ENCODE measurements at regions not wholly inside any gene's neighbourhood (a gene's known extent, or its start where the extent isn't known, plus 50 kb on each side); places are given as distances from the start of the nearest gene placed in this dataset.

GRCh38 chr4:23582671-23583070, 307.2 kb downstream of the PPARGC1A start:
- DNase-seq (ENCODE audit: low spot score, unreplicated experiment): no peak
- Mint-ChIP-seq H3K27ac (no peak overlapping the region), H3K4me3 (ENCODE audit: low read depth) (no peak overlapping the region), H3K27me3 (no peaks in the 10 kb centered on the region), H3K36me3 (ENCODE audit: insufficient read depth) (no peaks in the 10 kb centered on the region), H3K9me3 (ENCODE audit: low read depth) (no peaks in the 10 kb centered on the region), H3K4me1 (ENCODE audit: low read depth) (peaks cover 16% of the 10 kb centered on the region)
- TF ChIP-seq, protein P1, sequence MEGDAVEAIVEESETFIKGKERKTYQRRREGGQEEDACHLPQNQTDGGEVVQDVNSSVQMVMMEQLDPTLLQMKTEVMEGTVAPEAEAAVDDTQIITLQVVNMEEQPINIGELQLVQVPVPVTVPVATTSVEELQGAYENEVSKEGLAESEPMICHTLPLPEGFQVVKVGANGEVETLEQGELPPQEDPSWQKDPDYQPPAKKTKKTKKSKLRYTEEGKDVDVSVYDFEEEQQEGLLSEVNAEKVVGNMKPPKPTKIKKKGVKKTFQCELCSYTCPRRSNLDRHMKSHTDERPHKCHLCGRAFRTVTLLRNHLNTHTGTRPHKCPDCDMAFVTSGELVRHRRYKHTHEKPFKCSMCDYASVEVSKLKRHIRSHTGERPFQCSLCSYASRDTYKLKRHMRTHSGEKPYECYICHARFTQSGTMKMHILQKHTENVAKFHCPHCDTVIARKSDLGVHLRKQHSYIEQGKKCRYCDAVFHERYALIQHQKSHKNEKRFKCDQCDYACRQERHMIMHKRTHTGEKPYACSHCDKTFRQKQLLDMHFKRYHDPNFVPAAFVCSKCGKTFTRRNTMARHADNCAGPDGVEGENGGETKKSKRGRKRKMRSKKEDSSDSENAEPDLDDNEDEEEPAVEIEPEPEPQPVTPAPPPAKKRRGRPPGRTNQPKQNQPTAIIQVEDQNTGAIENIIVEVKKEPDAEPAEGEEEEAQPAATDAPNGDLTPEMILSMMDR (IDR thresholded peaks at IDR 0.05; ENCODE audit: unreplicated experiment): no peak

DNA sequence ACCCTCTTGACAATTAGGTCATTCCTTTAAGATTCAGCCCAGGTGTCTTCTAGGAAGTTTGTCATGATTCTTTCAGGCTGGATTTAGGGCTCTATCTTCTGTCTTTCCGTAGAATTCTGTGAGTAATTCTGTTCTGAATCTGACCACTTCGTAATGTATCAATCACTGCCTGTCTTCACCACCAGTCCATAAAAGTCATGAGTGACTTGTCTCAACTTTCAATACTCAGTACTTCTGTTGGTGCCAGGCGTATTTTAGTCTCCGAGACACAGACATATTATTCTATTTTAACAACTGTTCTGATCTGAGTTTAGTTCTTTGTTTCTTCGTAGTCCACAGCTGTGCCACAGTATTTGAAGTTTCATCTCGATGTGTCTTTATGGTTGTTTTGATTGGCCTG, 310.7 kb downstream of the PPARGC1A start:
- peaks cover 16% of the 10 kb centered on the region for H3K4me1 Mint-ChIP-seq (ENCODE audit: low read depth)
- H3K36me3 Mint-ChIP-seq (ENCODE audit: insufficient read depth): no peaks in the 10 kb centered on the region
- no peaks in the 10 kb centered on the region for H3K9me3 Mint-ChIP-seq (ENCODE audit: low read depth)
- H3K27ac Mint-ChIP-seq: no peak overlapping the region
- no peak for DNase-seq (ENCODE audit: low spot score, unreplicated experiment)
- TF ChIP-seq, protein P1 (IDR thresholded peaks at IDR 0.05; ENCODE audit: unreplicated experiment): no peak
- no peak overlapping the region for H3K4me3 Mint-ChIP-seq (ENCODE audit: low read depth)
- no peaks in the 10 kb centered on the region for H3K27me3 Mint-ChIP-seq

GRCh38 chr4:23577398-23577797, 312.4 kb downstream of the PPARGC1A start:
- TF ChIP-seq, protein P1 (IDR thresholded peaks at IDR 0.05; ENCODE audit: unreplicated experiment): no peak
- Mint-ChIP-seq H3K4me1 (ENCODE audit: low read depth) (peaks cover 2% of the 10 kb centered on the region), H3K27me3 (no peaks in the 10 kb centered on the region), H3K9me3 (ENCODE audit: low read depth) (no peaks in the 10 kb centered on the region), H3K4me3 (ENCODE audit: low read depth) (no peak overlapping the region), H3K36me3 (ENCODE audit: insufficient read depth) (no peaks in the 10 kb centered on the region), H3K27ac (no peak overlapping the region)
- no peak for DNase-seq (ENCODE audit: low spot score, unreplicated experiment)

DNA sequence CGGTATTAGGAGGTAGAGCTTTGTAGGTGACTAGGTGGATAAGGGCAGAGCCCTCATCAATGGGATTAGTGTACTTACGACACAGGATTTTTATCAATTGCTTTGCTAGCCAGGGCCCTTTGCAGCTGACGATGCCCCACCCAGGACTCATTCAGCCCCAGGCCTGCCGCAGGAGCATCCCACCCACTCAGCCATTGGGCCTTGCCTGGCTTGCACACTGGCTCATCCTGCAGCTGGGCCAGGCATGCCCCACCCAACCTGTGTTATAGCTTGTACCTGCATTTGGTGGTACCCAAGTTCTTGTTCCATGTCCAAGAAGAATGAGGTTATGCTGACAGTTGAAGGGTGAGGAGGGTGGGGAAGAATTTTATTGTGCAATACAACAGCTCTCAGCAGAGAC, 317.5 kb downstream of the PPARGC1A start:
- Mint-ChIP-seq H3K27ac (no peak overlapping the region), H3K4me3 (ENCODE audit: low read depth) (no peak overlapping the region), H3K9me3 (ENCODE audit: low read depth) (no peaks in the 10 kb centered on the region), H3K27me3 (no peaks in the 10 kb centered on the region), H3K36me3 (ENCODE audit: insufficient read depth) (no peaks in the 10 kb centered on the region), H3K4me1 (ENCODE audit: low read depth) (peaks cover 2% of the 10 kb centered on the region)
- TF ChIP-seq, protein P1 (IDR thresholded peaks at IDR 0.05; ENCODE audit: unreplicated experiment): no peak
- DNase-seq (ENCODE audit: low spot score, unreplicated experiment): no peak

DNA sequence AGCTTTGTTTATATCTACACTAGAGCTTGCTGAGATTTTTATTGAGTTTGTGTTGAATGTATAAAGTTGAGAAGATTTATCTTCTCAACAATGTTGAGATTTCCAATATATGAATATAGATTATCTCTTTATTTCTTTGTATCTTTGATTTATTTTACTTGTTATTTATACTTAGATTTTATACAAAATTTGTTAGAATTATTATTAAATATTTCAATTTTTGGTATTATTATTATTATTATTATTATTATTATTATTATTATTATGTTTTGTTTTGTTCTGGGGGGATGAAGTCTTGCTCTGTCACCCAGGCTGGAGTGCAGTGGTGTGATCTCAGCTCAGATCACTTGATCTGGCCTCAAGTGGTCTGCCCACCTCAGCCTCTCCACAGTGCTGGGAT, 322.5 kb downstream of the PPARGC1A start:
- DNase-seq (ENCODE audit: low spot score, unreplicated experiment): no peak

More for the DNA sequence above, 322.5 kb downstream of the PPARGC1A start:
- H3K27me3 Mint-ChIP-seq: no peaks in the 10 kb centered on the region
- H3K9me3 Mint-ChIP-seq (ENCODE audit: low read depth): no peaks in the 10 kb centered on the region
- TF ChIP-seq, protein P1 (IDR thresholded peaks at IDR 0.05; ENCODE audit: unreplicated experiment): no peak
- H3K4me3 Mint-ChIP-seq (ENCODE audit: low read depth): no peak overlapping the region
- no peaks in the 10 kb centered on the region for H3K36me3 Mint-ChIP-seq (ENCODE audit: insufficient read depth)
- no peak overlapping the region for H3K27ac Mint-ChIP-seq
- peaks cover 2% of the 10 kb centered on the region for H3K4me1 Mint-ChIP-seq (ENCODE audit: low read depth)

Data from progenitor cell of endocrine pancreas (in vitro differentiated cells).